ENCODE measurements at regions not wholly inside any gene's neighbourhood (a gene's known extent, or its start where the extent isn't known, plus 50 kb on each side); places are given as distances from the start of the nearest gene placed in this dataset.

DNA sequence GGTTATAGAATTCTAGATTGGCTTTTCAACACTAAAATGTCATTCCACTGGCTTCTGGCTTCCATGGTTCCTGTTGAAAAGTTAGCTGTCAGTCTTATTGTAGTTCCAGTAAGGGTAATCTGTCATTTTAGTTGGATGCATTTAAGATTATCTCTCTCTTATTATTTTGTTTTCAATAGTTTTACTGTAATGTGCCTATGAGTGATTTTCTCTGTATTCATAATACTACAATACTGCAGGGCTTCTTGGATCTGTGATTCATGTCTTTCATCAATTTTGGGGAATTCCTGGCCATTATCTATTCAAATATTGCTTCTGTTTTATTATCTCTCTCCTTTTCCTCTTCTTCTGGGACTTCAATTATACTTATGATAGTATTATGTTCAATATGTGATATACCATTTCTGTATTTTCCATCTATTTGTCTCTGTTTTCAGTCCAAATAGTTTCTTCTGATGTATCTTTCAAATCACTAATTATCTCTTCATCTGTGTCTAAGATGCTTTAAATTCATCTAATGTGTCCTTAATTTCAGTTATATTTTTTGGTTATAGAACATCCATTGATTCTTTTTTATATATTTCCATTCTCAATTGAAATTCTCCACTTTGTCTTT, 101.5 kb downstream of the KCTD15 start:
- DNase-seq (ENCODE audit: low read depth in 2 of 2): no peak

DNA sequence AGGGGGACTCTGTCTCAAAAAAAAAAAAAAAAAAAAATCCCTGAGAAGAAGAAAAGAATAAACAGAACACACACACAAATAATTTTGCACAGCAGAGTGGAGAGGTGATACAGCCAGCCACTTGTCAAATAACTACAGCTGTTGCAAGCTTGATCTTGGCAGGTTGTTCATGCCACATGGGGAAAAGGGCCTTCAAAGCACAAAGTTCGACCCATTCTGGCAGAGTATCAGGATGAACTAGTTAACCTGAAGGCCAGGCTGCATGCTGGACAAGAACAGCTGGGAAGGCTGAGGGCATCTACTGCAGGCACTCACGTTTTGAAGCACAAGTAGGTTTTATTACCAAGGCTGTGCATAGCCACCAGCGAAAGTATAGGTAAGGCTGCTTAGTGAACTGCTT, 104.1 kb downstream of the KCTD15 start:
- no peak for DNase-seq (ENCODE audit: low read depth in 2 of 2)

DNA sequence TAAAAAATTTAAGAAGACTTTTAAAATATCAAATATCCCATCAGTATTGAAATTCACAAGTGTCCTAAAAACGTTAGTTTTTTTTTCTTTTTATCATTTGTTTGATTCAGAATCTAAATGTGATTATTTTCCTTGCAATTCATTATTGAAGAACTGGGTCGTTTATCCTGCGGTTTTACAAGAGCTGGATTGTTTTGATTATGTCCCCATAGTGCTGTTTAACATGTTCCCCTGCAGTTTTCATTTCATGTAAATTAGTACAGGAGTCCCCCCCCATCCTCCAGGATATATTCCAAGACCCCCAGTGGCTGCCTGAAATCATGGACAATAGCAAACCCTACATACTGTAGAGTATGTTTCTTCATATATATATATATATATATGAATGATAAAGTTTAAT, 105.7 kb downstream of the KCTD15 start:
- no peak for DNase-seq (ENCODE audit: low read depth in 2 of 2)

DNA sequence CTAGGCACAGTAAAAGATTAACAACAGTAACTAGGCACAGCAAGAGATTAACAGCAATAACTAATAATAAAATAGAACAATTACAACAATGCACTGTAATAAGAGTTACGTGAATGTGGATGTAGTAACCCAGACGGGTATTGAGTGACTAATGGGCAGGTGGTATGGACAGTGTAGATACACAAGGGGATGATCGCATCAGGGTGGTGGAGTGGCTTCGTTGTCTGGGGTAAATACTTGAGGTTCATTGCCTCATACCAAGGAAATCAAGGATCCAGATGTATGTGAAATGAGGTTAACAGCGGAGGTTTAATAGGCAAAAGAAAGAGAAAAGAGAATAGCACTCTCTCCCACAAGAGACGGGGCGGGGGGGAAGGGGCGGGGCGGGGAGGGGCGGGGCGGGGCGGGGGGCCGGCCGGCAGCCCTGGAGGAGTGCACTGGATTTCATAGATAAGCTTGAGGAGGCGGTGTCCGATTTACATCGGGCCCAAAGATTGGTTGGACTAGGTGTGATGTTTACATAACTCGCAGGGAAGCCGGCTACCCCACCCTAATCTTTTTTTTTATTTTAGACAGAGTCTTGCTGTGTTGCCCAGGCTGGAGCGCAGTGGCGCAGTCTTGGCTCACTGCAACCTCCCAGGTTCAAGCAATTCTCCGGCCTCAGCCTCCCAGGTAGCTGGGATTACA, 106.3 kb downstream of the KCTD15 start:
- DNase-seq (ENCODE audit: low read depth in 2 of 2): no peak

DNA sequence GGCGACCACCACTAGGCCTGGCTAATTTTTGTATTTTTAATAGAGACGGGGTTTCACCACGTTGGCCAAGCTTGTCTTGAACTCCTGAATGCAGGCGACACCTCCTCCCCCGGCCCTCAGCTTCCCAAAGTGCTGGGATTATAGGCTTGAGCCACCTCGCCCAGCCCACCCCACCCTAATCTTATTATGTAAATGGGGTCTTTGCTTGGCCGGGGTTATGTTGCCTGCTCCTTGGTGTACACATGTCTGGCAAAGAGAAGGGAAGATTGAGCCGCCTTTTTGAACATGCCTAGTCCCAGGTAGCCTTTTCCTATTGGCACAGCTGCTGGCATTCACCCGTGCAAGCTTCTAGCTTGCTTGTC, 106.8 kb downstream of the KCTD15 start:
- DNase-seq (ENCODE audit: low read depth in 2 of 2): no peak

DNA sequence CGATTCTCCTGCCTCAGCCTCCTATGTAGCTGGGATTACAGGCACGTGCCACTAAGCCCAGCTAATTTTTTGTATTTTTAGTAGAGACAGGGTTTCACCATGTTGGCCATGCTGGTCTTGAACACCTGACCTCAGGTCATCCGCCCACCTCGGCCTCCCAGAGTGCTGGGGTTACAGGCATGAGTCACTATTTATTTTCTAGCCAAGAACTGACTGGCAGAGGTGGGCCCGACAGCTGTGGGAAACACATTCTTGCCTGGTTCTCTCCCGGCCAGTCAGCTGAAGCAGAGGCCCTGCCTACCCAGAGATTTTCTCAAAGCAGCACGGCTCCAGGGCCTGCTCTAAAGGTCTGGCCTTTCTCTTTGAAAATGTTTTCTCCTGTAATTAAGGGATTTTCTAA, 108.0 kb downstream of the KCTD15 start:
- no peak for DNase-seq (ENCODE audit: low read depth in 2 of 2)

DNA sequence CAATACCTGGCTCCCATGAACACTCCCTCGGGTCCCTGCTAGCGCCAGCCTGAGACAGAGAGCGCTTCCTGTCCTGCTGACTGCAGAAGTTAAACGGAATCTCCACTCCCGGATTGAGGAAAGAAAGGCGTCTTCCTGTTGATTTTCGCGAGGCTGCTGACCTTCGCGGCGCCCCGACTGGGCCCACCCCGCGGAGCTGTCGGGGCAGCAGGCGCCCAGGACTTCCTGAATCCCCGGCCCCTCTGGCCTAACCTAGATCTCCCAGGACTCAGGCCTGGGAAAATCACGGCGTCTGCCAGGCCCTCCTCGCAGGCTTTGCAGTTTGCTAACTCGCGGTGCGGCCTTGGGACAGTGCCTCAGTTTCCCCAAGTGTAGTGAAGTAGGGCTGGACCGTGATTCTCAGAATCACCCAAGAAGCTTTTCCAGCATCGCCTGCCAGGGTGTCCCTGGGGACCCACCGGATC, 108.8 kb downstream of the KCTD15 start:
- DNase-seq (ENCODE audit: low read depth in 2 of 2): no peak

DNA sequence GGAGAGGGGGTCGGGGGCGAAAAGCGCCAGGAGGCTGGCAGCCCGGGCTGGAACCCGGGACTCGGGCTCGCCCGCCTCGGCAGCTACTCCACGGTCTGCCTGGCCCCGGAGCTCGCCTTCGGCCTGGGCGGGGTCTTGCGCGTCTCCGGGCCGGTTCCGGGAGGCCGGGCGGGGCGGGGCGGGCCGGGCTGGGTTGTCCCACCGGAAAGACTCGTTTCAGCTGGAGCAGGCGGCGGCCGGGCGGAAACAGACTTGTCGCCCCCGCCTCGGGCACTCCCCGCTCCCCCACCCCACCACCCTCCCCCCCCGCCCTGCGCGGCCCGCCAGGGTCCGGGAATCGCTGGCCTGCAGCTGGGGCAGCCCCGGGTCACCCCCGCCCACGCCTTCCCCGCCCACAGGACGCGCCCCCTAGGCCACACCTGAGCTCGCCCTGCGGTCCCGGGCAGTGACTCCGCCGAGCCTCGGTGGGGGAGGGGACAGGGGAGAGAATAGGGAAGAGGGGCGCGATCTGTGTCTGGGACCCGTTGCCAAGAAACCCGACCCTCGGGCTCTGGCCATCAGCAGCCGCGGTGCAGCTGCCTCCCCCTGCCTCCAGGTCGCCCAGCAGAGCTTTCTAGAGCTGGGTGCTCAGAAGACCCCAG, 109.4 kb downstream of the KCTD15 start:
- DNase-seq (ENCODE audit: low read depth in 2 of 2): no peak

DNA sequence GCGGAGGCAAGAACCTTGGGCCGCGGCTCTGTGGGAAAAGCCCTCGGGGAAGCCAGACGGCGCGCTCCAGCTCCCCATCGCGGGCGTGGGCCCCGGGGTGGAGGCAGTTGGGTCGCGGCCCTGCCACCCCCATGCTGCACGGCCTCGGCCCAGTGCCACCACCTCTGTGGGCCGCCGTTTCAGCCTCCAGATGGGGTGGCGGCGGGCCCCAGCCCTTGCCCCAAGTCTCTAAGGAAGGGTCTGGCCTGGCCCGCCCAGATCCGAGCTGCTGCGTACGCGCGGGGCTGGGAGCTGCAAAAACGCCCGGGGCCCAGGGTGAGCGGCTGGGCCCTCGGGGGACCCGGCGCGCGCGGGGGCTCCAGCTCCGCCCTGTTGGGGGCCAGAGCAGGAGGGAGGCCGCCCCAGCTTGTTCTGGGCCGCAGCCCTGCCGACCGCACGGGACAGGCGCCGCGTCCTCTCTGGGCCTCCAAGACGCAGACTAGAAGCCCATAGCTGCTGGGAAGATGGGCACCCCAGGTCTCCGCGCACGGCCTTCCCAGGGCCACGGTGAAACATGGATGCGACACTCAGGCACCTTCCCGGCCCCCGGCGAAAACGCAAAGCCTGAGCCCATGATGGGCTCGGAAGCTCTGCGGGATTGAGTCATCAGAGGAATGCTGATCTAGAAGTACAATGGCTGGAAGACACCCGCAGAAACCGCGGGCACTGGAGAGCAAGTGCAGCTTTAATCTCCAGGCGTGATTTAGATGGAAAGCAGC, 110.1 kb downstream of the KCTD15 start:
- DNase-seq (ENCODE audit: low read depth in 2 of 2): no peak

DNA sequence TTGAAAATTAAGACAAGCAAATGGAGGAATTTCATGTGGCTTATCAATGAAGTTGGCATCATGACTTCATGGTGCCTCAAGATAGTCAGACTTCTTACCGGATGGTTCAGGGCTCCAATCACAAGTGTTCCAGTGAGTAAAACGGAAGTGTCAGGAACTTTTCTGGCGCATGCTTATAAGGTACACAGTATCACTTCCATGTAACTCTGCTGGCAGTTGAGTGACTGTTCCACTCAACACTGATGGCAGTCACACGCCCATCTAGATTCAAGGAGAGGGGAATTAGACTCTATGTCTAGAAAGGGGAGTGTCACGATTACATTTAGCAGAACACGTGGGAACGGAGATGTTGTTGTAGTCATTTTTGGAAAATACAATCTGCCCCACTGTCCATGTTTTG, 114.3 kb downstream of the KCTD15 start:
- DNase-seq (ENCODE audit: low read depth in 2 of 2): no peak

DNA sequence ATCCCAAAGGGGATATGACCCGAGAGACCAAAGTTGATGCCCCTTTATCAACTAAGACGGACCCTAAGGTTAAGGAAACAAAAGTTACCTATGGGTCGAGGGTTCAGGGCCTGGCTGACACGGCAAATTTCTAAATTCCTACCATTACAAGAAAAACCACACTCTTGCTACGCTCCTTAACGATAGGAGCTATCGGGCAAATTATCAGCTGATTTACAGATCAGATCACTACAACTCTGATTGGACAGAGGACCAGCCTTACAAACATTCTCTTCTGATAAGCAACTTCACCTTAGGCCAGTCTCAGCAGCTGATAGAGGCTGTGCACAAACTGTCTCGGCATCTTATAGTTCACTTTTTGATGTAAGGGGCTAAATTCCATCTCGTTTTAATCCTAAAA, 117.9 kb downstream of the KCTD15 start:
- no peak for DNase-seq (ENCODE audit: low read depth in 2 of 2)

DNA sequence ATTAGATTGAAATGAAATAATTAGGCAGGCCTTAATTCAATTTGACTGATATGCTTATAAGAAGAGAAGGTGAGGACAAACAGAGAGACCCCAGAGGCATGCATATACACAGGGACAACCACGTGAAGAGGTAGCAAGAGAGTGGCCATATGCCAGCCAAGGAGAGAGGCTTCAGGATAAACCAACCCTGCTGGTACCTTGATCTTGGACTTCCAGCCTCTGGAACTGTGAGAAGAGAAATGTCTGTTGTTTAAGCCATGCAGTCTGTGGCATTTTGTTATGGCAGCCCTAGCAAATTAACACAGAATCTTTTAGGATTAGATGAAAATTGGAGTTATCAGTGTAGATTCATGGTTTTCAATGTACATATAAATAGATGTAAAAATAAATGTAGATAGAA, 120.1 kb downstream of the KCTD15 start:
- no peak for DNase-seq (ENCODE audit: low read depth in 2 of 2)

DNA sequence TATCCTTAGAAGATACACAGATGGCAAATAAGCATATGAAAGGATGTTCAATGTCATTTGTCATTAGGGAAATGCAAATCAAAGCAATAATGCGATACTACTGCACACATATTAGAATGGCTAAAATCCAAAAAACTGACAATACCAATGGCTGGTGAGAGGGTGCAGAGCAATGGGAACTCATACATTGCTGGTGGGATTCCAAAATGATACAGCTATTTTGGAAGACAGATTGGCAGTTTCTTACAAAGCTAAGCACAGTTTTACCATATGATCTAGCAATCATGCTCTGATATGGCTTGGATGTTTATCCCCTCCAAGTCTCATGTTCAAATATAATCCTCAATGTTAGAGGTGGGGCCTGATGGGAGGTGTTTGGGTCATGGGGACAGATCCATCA, 122.6 kb downstream of the KCTD15 start:
- no peak for DNase-seq (ENCODE audit: low read depth in 2 of 2)

DNA sequence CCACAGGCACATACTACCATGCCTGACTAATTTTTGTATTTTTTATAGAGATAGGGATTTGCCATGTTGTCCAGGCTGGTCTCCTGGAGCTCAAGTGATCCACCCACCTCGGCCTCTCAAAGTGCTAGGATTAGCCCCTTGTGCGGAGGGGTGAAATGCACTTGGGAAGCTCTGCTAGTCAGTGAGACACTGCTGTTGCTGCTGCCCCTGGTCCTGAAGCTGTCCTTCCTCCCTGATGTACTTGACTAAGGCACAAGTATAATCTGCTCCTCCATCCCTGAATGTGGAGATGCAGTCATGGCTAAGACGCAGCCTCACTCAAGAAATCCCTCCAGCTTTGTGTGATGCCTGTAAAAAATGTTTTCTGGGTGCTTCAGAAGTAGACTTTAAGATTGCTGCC, 124.5 kb downstream of the KCTD15 start:
- DNase-seq (ENCODE audit: low read depth in 2 of 2): no peak

DNA sequence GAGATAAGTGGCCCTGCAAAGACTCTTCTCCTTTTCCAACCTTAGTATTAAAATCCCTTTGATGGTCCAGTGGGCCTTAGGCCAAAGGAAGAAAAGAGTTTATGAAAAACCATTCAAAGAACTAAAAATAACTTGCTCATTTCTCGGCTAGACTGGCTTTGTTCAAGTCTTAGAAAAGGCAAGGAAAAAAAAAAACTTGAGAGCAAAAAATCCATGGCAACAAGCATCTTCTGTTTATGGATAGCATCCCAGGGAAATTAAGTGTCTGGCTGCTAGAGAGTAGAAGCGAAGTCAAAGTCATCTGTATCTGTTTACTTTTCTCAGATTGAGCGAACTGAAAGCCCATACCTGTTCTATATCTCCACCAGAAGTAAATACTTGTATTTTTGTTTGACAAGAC, 129.6 kb downstream of the KCTD15 start:
- DNase-seq (ENCODE audit: low read depth in 2 of 2): no peak

DNA sequence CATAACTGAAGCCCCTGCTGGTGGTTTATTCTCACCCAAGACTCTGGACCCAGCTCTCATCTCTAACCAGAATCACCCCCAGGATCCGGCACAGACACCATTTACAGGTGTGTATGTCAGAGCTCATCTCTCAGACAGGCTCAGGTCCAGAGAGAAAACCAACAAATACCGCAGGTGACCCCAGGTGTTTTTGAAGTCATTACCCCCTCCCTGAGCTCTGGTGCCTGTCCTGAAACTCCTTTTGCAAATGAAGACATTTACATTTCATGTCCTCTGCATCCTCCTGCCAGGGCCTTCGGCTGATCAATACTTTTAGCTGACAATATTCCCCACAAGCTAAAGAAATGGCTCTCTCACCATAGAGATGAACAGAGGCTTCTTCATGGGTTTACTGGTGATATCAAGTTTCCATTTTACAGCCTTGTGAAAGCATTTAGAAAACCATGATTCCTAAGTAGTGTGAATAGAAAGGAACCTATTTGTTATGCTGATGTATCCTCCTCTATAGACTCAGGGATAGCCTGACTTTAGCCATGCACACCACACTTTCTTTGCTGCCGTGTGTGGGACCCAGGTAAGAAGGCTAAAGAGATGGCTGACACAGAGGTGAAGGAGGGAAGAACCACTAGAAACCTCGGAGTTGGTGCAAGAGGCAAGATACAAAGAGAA, 131.3 kb downstream of the KCTD15 start:
- DNase-seq (ENCODE audit: low read depth in 2 of 2): no peak

DNA sequence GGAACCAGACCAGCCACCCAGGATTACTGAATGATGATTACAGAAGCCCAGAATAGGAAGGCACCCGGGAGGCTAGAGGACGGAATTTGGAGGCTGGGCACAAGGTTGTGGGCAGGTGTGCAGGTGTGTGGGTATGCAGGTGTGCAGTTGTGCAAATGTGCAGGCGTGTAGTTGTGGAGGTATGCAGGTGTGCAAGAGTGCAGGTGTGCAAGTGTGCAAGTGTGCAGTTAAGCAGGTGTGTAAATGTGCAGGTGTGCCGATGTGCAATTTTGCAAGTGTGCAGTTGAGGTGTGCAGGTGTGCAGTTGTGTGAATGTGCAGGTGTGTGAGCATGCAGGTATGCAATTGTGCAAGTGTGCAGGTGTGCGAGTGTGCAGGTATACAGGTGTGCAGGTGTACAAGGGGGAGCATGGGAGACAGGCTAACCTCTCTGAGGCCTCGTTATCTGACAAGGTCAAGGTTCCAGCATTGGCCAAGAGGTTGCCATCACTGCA, 131.8 kb downstream of the KCTD15 start:
- DNase-seq (ENCODE audit: low read depth in 2 of 2): no peak

DNA sequence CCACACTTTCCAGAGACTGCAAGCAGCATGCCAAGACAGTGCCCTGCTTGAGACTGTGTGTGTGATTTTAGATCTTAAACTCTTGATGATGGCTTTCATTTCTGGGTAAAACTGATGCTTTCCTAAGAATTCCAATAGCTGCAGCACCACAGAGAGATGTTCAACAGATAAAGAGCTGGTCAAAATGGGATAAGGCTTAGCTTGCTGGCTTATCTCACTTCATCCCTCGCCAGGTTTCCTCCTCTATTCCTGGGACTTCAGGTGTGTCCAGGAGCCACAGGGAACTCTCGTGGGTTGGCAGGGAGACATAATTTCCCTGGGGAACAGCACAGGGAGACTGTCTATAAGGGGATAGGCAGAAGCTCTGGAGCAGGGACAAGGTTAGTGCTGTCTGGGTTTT, 137.3 kb downstream of the KCTD15 start:
- no peak for DNase-seq (ENCODE audit: low read depth in 2 of 2)

DNA sequence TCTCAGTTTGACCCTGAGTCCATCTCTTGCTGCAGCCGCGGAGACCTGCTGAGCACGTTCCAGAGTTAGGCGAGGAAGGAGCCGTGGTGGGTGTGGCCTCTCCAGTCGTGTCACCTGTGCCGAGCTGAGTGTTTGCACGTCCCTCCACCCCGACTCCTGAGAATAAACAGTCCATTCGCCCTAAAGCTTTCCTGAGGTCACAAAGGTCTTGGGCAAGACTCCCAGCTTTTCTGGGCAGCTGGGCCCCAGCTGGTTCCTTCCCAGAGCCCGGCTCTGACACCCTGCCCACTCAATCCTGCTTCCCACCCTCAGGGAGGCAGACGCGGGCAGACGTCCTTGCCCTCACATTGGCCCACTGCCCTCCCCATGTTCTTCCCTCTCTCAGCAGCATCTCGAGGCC, 142.2 kb downstream of the KCTD15 start:
- no peak for DNase-seq (ENCODE audit: low read depth in 2 of 2)

DNA sequence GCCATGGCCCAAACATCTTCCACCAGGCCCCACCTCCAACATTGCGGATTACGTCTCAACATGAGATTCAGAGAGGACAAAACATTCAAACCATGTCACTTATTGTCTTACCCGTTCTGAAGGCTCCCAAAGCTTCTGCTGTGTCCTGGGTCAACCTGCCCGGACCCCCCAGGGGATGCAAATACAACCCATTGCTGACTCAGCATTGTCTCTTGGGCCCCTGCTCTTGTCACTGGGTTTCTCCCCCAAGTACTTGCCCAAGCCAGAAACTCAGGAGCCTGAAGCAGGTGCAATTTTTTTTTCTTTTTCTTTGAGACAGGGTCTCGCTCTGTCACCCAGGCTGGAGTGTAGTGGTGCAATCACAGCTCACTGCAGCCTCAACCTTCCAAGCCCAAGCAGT, 144.5 kb downstream of the KCTD15 start:
- no peak for DNase-seq (ENCODE audit: low read depth in 2 of 2)

DNA sequence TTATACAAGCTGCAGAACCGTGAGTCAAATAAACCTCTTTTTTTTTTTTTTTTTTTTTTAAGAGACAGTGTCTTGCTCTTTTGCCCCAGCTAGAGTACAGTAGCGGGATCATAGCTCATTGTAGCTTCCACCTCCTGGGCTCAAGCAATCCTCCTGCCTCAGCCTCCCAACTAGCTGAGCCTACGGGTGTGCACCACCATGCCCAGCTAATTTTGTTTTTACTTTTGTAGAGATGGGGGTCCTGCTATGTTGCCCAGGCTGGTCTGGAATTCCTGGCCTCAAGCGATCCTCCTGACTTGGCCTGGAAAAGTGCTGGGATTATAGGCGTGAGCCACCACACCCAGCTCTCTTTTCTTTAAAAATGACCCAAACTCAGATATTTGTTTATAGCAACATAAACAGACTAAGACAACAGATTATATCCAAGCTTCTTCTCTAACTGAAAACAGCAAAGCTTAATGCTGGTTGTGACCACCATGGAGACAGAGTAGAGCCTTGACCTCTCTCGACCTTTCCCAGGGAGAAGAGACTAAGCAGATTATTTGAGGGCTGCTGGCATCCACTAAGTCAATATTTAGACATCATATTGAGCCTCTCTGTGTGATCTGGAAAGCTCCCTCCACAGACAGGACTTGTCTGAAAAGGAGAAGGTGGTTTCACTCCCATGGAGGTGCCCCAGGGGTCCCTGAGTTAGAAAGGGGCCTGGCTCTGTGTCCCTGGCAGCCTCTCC, 150.0 kb downstream of the KCTD15 start:
- DNase-seq (ENCODE audit: low read depth in 2 of 2): no peak

Data from stimulated activated CD4-positive, alpha-beta T cell treated with anti-CD3 and anti-CD28 coated beads, Interleukin-12 subunit alpha, Interleukin-12 subunit beta, amount 100 ng/mL, for 24 hours (primary cell).